Psoas muscle (tissue), 7 donors: ENCODE measurements at regions not wholly inside any gene's neighbourhood (a gene's known extent, or its start where the extent isn't known, plus 50 kb on each side); places are given as distances from the start of the nearest gene placed in this dataset.
A peak's percentile ranks its signal among the peaks of the same experiment; 100 is the strongest.

ENCODE experiments used
- ATAC-seq, 4 donors: fragments of 200-7000 bp; cut with Tn5 transposase; one replicate each; pipeline ENCODE4 v1.9.1; 2020; ENCODE audit warnings: moderate library complexity in 3 of 4, mild to moderate bottlenecking in 2 of 4
- DNase-seq, 2 donors: peaks; one replicate each; pipeline ENCODE4 v3.0.0-alpha.2; 2020
- H3K27ac ChIP-seq: fragments of 200-600 bp; one replicate; pipeline ENCODE4 v1.8.0; 2022
- H3K27me3 ChIP-seq, 3 donors: fragments of 200-600 bp in 1 of 3; one replicate each; pipeline versions ENCODE4 v1.6.1 to v1.8.0; 2013 to 2022; ENCODE audit warnings: low read length in 2 of 3, mild to moderate bottlenecking in 2 of 3, moderate library complexity in 1 of 3; ENCODE audit not compliant: insufficient read depth in 3 of 3
- H3K36me3 ChIP-seq, 2 donors: fragments of 200-600 bp in 1 of 2; one replicate each; pipeline versions ENCODE4 v1.6.1 to v1.8.0; 2013 to 2022; ENCODE audit warnings: low read depth in 1 of 2, mild to moderate bottlenecking in 1 of 2, moderate library complexity in 1 of 2; ENCODE audit not compliant: insufficient read depth in 1 of 2
- H3K4me1 ChIP-seq: fragments of 200-600 bp; one replicate; pipeline ENCODE4 v1.8.0; 2022
- H3K4me3 ChIP-seq: fragments of 200-600 bp; one replicate; pipeline ENCODE4 v1.8.0; 2022; ENCODE audit warnings: mild to moderate bottlenecking
- H3K9me3 ChIP-seq: fragments of 200-600 bp; one replicate; pipeline ENCODE4 v1.8.0; 2022
- CTCF ChIP-seq: fragments of 200-600 bp; IDR thresholded peaks from one replicate; pipeline ENCODE4 v1.8.0; 2022; ENCODE audit warnings: antibody characterized with exemption
- WGBS, 3 donors: extraction: QIAGEN DNeasy Blood & Tissue Kit; methylation state at CpG; one replicate each; pipeline versions ENCODE4 v1.1.6 to v1.1.7; 2013; 5-methylcytosine and 5-hydroxymethylcytosine counted together
- intact Hi-C, 2 donors: fragments of 100-400 bp; cut with DNase I; formaldehyde crosslinking; loops; one replicate each; pipeline versions ENCODE4 v1.11.0 to v1.14.2; 2022
- donor health status: healthy with polysubstance abuse.
- donor health status: DM: no; HTN: no; CAD: no; lungs with moderate emphysema.
- donor health status: Bipolar disorder and iron deficiency.
- donor health status: healthy.
- donor health status: DM: yes; HTN: yes; CAD: no.
- donor health status: DM: no; HTN: no; CAD: no.
- donor health status: DM: yes; HTN: yes; CAD: no.

- DNase-seq (no peak), ATAC-seq (no peak)
- Histone ChIP-seq H3K4me3 (no peak overlapping the region), H3K9me3 (no peaks in the 10 kb centered on the region), H3K4me1 (no peaks in the 10 kb centered on the region), H3K36me3 (no peaks in the 10 kb centered on the region), H3K27ac (no peak overlapping the region), H3K27me3 (no peaks in the 10 kb centered on the region)
- TF ChIP-seq CTCF = no peak
- WGBS, 3 donors = 71 to 82% (median 77%) methylated on average over 2 of the region's 2 CpGs
- intact Hi-C loops = no loop called here
These were observed 81.7 kb downstream of the PCDH7 start for GRCh38 chr4:30801876-30802275.

- Histone ChIP-seq H3K4me1 (no peaks in the 10 kb centered on the region), H3K4me3 (no peak overlapping the region), H3K36me3 (no peaks in the 10 kb centered on the region), H3K27me3 (no peaks in the 10 kb centered on the region), H3K27ac (no peak overlapping the region), H3K9me3 (no peaks in the 10 kb centered on the region)
- ATAC-seq = peak in 3 of 4 donors; percentile 46 to 67 (median 48)
- no peak for DNase-seq
- no peak for TF ChIP-seq CTCF
- intact Hi-C loops = no loop called here
- WGBS, 3 donors = 30 to 47% (median 31%) methylated on average over 3 of the region's 3 CpGs
These were observed 82.6 kb downstream of the PCDH7 start for GRCh38 chr4:30802622-30803323.

- intact Hi-C loops = no loop called here
- Histone ChIP-seq H3K27ac (no peak overlapping the region), H3K4me1 (no peaks in the 10 kb centered on the region), H3K4me3 (no peak overlapping the region), H3K27me3 (no peaks in the 10 kb centered on the region), H3K9me3 (no peaks in the 10 kb centered on the region), H3K36me3 (no peaks in the 10 kb centered on the region)
- ATAC-seq (no peak), DNase-seq (no peak)
- TF ChIP-seq CTCF = no peak
These were observed 88.1 kb downstream of the PCDH7 start for GRCh38 chr4:30808276-30808675.

- H3K27ac ChIP-seq = no peak overlapping the region
- no peaks in the 10 kb centered on the region for H3K4me1 ChIP-seq
- no peak for DNase-seq
- H3K4me3 ChIP-seq = no peak overlapping the region
- H3K9me3 ChIP-seq = no peaks in the 10 kb centered on the region
- intact Hi-C loops = no loop called here
- no peak for ATAC-seq
- H3K27me3 ChIP-seq = no peaks in the 10 kb centered on the region
- WGBS, 3 donors = 67 to 74% (median 67%) methylated on average over 2 of the region's 2 CpGs
- TF ChIP-seq CTCF = no peak
- no peaks in the 10 kb centered on the region for H3K36me3 ChIP-seq
These were observed 91.1 kb downstream of the PCDH7 start for GRCh38 chr4:30811296-30811695.

GRCh38 chr4:30815685-30816084, 95.5 kb downstream of the PCDH7 start:
- WGBS, 3 donors = 74 to 86% (median 80%) methylated on average over 2 of the region's 2 CpGs
- intact Hi-C loops = no loop called here
- ATAC-seq = no peak
- Histone ChIP-seq H3K4me1 (no peaks in the 10 kb centered on the region), H3K36me3 (no peaks in the 10 kb centered on the region), H3K27ac (no peak overlapping the region), H3K9me3 (no peaks in the 10 kb centered on the region), H3K27me3 (no peaks in the 10 kb centered on the region), H3K4me3 (no peak overlapping the region)
- no peak for TF ChIP-seq CTCF
- no peak for DNase-seq
